T-helper 2 cell (primary cell): ENCODE measurements at regions not wholly inside any gene's neighbourhood (a gene's known extent, or its start where the extent isn't known, plus 50 kb on each side); places are given as distances from the start of the nearest gene placed in this dataset.

ENCODE experiments used
- DNase-seq, 5 experiments: peaks; one replicate each; pipeline versions ENCODE4 v3.0.0 to v3.0.0-alpha.2; 2012 to 2022

DNA sequence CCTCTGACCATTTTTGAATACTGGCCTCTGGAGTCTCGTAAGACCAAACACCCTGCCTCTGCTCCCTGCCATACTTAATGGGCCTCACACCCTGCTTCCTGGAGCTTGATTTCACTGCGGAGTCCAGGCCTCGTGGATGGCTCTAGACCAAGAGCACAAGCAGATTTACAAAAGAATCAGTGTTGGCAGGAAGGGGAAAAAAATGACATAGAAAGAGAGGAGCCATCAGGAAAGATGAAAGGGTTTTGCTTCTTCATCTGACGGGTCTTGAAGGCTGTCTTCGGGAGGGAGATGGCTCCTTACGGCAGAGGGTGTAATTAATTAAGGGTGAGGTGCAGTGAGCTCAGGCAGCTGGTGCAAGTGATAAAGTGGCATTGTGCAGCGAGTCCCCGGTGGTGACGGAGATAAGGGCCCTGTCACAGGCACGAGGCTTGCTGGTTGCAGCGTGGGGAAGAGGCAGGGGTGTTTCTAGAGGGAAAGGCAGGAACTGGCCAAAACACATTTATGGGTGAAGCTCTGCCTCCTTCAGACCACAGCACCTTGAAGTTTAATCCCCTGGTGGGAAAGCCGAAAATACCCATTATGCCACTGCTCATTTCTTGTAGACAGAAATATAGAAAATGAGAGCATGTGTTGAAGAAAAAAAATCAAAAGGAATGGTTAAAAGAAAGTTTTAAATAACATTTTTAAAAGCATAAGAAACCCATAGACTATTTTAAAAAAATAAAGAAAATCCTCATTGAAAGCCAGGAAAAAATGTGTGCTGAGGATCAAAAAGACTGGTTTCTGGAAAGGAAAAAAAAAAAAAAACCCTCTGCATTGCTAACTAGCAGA lies 128.6 kb upstream of the LRFN2 start:
- DNase-seq, result no peak

DNA sequence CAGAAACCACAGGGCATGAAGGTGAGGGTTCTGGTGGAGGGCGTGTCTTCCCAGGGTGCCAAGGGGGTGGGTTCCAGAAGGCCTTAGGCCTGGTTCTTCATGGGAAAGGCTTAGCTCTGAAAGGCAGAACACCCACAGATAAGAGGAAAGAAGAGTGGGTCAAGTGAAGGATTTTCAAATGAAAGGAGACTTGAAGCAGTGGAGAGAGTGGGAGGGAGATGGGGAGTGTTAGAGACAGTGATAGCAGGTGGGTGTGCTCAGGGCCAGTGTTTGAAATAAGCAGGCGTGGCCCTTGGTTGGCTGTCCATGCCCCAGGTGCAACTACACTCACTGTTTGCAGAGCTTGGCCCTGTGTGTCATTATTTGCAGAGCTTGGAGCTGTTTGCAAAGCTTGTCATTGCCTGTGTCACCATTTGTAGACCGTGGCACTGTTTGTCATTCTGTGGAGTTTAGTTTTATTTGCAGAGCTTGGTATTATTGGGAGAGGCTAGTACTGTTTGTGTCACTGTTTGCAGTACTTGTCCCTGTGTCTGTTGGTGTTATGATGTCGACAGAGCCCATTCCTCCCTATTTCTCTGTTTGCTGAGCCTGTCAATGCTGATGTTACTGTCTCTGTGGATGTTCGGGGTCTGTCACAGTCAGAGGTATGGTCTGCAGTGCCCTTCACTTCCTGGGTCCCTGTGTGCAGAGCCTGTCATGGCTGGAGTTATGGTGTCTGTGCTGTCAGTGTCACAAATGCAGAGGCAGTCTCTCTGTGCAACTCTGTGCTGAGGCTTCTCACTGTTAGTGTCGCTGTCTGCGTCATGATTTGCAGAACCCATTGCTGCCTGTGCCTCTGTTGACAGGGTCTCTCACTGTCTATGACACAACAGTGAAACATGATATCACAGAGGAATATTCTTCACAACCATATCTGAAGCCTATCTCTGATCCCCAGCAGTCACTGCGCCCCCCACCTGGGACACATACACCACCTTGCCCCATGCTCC lies 127.7 kb upstream of the LRFN2 start:
- DNase-seq, result no peak

GRCh38 chr6:40714143-40714542 lies 127.0 kb upstream of the LRFN2 start:
- no peak for DNase-seq

DNA sequence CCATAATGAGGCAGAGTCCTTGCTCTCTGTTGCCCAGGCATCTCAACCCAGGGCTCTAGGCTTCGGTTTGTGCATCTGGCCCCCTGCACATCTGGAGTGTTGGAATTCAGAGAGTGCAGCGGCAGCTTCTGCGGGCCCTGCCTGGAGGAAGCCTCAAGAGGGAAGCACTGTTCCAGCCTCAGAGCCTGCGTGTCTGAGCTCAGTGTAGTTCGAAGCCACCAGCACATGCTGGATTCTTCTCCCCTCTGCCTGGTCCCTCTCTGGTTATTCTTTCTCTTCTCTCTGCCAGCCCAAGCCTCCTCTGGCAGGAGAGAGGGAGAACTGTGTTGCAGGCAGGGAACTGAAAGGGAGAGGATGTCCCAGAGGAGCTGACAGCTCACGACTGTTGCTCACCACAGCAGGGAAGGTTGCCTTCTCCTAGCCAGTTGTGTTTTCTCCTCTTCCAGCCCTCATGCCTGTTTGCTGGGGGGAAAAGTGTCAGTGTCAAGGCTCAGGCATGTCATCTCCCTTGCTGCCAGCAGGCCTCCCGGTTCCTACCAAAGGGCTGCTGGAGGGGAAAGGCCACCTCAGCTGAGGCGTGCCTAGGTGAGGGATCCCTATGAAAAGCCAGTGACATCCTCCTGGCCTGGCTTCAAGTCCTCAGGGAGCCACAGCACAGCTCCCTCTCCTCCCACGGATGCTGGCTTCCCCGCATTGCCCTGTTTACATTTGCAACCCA lies 126.0 kb upstream of the LRFN2 start:
- no peak for DNase-seq

GRCh38 chr6:40710626-40711330 lies 123.6 kb upstream of the LRFN2 start:
- no peak for DNase-seq

- no peak for DNase-seq
Measured at GRCh38 chr6:40708049-40708448, 120.9 kb upstream of the LRFN2 start.

- no peak for DNase-seq
Measured at GRCh38 chr6:40706178-40706577, 119.0 kb upstream of the LRFN2 start.

- no peak for DNase-seq
Measured at GRCh38 chr6:40705354-40705753, 118.2 kb upstream of the LRFN2 start.

DNA sequence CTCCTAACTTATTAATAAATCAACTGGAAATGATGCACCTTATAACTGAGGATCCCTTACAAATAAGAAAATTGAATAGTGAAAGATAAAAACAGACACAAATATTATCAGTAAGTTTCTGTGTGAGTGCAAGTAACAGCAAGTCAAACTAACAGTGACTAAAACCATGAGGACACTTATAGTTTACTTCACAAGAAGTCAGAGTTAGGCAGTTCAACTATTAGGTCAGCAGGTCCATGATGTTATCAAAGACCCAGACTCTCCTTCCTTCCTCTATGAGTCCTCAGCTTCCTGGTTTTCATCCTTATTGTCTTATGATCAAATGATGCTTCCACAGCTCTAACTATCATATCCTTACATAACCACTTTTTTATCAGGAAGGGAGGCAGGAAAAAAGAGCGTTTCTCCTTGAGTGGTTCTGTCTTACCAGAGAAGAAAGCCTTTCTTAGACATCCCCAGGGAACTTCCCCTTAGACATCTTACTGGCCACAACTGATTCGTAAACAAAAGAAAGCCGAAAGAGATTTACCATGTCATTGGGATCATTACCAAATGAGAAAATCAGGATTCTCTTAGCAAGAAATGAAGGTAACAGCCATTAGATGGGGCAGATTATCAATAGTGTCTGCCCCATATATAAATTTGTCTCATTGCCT lies 114.3 kb upstream of the LRFN2 start:
- no peak for DNase-seq

DNA sequence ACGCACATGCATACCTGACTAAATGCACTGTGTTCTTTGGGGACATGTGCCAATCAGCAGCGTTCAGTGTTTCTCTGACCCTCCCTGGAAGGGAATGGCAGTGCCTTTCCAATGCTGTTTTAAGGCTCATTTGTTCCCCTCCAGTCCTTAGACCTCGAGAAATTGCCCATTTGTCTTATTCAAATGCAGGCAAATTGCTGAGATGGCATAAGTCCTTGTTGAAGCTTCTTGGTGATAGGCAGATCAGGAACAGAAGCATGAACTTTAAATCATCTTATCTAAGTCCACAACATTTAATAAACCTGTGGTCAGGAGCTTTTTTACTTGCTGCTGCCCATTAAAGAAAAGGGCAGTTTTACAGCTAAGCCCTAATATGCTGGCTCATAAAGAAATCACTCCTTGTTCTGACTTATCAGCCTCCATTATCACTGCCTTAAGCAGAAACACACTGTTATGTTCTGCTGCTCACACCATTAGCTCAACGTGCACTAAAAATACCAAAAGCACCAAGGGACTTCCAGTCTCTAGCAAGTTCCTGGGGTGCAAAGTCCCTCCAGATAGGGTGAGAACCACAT lies 112.9 kb upstream of the LRFN2 start:
- DNase-seq, result no peak

DNA sequence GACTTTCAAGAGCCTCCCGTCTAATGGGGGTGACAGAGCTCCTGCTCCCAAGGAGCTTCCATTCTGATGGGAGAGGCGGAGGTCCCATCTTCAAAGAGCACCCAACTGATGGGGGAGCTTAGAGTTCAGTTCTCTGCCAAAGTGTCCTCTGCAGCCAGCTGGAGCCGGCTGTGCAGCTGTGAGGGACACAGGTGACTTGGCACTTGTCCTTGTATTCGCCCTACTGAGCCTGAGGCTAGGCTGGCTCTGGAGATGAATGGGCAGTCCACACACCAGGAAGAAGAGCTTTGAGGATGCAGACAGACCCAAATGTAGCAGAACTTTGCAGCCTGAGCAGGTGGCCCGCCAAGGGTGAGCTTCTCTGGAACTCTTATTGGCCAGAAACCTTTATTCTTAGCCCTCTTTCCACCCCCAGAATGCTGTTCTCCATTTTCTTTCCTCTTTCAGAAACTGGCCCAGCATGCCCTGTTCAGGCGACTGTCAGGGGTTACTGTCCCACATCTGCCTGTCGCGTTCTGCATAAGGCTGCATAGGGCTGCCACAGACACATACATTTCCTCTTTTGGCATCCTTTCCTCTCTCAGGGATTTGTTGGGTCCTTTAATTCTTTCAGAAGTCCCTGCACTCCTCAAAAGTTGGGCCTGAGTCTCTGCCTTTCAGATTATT lies 108.7 kb upstream of the LRFN2 start:
- DNase-seq, result no peak

DNA sequence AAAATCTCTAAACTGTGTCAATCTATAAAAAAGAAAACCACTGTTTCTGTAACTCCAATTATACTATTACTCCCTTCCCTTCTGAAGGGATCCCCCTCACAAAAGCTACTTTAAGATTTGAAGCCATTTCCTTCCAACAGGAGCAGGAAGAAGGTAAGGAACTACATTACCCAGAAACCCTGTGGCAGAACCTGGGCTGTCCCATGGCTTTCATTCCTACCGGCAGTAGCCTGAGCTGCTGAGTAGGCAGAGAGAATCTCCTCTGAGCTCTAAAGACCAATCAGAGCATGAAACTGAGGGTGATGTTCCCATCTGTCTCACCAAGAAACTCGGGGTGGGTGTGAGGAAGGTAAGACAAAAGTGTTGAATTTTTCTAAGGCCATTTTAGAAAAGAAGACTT lies 108.0 kb upstream of the LRFN2 start:
- DNase-seq, result no peak

GRCh38 chr6:40693768-40694167 lies 106.6 kb upstream of the LRFN2 start:
- no peak for DNase-seq

DNA sequence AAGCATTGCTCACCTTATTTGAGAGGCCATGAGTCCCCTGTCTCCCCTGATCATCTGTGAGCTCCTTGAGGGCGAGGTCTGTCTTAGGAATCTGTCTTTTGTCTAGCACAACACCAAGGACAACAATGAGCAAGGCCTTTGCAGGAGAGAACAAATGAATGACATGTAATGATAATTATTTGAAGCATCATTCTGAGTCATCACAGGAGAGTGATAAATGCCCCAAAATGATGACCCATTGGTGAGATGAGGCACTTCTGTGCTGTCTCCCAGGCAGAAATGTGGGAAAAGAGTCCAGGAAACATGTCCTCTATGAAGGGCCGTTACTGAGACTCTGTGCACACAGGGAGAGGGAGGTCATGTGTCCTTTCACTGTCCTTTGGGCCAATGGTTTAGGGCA lies 105.2 kb upstream of the LRFN2 start:
- DNase-seq, result no peak

DNA sequence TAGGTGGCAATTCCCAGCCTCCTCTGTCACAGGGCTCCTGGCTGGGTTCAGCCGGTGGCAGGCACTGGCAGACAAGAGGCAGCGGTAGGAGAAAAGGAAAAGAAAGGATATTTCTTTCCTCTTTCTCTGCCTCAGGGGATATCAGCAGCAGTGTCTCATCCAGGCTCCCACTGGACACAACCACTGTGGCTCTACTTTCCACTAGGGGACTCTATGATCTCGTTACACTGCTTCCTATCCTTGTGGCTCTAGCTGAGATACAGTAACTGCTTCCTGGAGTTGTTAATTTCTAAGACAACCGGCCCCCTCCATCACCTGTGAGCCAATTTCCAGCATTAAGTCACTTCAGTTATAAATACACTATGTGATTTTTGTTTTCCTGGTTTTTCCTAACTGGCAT lies 102.0 kb upstream of the LRFN2 start:
- no peak for DNase-seq

DNA sequence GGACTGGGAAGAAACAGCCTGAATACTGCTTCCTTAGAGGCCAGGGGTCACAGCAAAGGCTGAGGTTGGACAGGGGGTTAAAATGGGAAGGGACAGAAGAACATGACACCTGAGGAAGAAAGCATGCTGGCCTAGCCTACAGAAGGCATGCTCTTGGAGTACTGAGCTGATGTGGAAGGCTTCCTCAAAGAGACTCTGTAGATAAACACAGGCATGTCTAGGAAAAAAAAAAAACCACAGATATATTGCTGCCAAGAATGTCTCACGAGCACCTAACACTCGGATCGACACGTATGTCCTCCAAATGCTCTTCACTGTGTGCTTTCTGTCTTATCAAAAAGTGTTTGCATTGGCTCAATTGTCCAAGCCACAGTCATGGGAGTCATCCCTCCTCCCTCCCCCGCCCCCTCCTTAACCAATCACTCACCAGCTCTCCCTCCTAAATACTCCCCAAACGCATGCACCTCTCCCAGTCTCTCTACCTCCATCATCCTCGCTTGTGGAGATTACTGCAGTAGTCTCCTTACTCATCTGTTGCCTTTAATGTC lies 101.1 kb upstream of the LRFN2 start:
- no peak for DNase-seq

GRCh38 chr6:40685862-40686261 lies 98.7 kb upstream of the LRFN2 start:
- no peak for DNase-seq

- no peak for DNase-seq
Measured at GRCh38 chr6:40681622-40682021, 94.5 kb upstream of the LRFN2 start.

- no peak for DNase-seq
Measured at GRCh38 chr6:40678941-40679340, 91.8 kb upstream of the LRFN2 start.

- no peak for DNase-seq
Measured at GRCh38 chr6:40674170-40674569, 87.0 kb upstream of the LRFN2 start.

GRCh38 chr6:40672087-40672486 lies 84.9 kb upstream of the LRFN2 start:
- DNase-seq, result no peak
